Esophagus muscularis mucosa (tissue), 4 donors: ENCODE measurements at regions not wholly inside any gene's neighbourhood (a gene's known extent, or its start where the extent isn't known, plus 50 kb on each side); places are given as distances from the start of the nearest gene placed in this dataset.

Experiments
- CTCF ChIP-seq, 3 experiments: fragments of 200-600 bp in 2 of 3; fragments of 450-650 bp in 1 of 3; sonication (generic) in 2 of 3; IDR thresholded peaks; one replicate each; pipeline ENCODE4 v1.5.1; 2017 to 2019; ENCODE audit warnings: antibody characterized with exemption in 3 of 3, mild to moderate bottlenecking in 2 of 3, moderate library complexity in 1 of 3
- EP300 ChIP-seq: sonication (generic); formaldehyde crosslinking; IDR thresholded peaks from one replicate; pipeline ENCODE4 v1.6.1; 2017; ENCODE audit warnings: antibody characterized with exemption
- POLR2A ChIP-seq: fragments of 450-650 bp; IDR thresholded peaks from one replicate; pipeline ENCODE4 v1.6.1; 2017; ENCODE audit warnings: antibody characterized with exemption, moderate library complexity, mild to moderate bottlenecking, low read depth
- POLR2AphosphoS5 ChIP-seq, 2 donors: sonication (generic); formaldehyde crosslinking; IDR thresholded peaks; one replicate each; pipeline ENCODE4 v1.6.1; 2017; ENCODE audit warnings: antibody characterized with exemption in 2 of 2

- TF ChIP-seq CTCF (IDR thresholded peaks at IDR 0.05) (no peak), POLR2A (no peak), POLR2AphosphoS5 (IDR thresholded peaks at IDR 0.05) (no peak), EP300 (no peak)
Observed at GRCh38 chr13:109425821-109426689, 360.3 kb downstream of the IRS2 start.
